ENCODE measurements at regions not wholly inside any gene's neighbourhood (a gene's known extent, or its start where the extent isn't known, plus 50 kb on each side); places are given as distances from the start of the nearest gene placed in this dataset.

- no peaks in the 10 kb centered on the region for H3F3A ChIP-seq (ENCODE audit: insufficient read depth, low read length)
- no peaks in the 10 kb centered on the region for H3K79me2 ChIP-seq (ENCODE audit: low read length)
- no peak overlapping the region for H3K4me2 ChIP-seq (ENCODE audit: low read depth, low read length)
- no peaks in the 10 kb centered on the region for H3K4me1 ChIP-seq (ENCODE audit: low read length)
- H4K20me1 ChIP-seq (ENCODE audit: insufficient read depth, low read length), result no peaks in the 10 kb centered on the region
- H3K9me3 ChIP-seq (replicated peaks; ENCODE audit: insufficient read depth, low read length), result no peaks in the 10 kb centered on the region
- H3K36me3 ChIP-seq (replicated peaks; ENCODE audit: insufficient read depth, low read length), result no peaks in the 10 kb centered on the region
- H3K9ac ChIP-seq (ENCODE audit: low read length), result no peak overlapping the region
- no peaks in the 10 kb centered on the region for H3K9me2 ChIP-seq (replicated peaks; ENCODE audit: insufficient read depth, low read length)
- DNase-seq, result no peak
- H3K4me3 ChIP-seq (ENCODE audit: low read length), result no peak overlapping the region
- no peak overlapping the region for H2AFZ ChIP-seq (ENCODE audit: low read length)
- no peak for TF ChIP-seq EZH2phosphoT487 (IDR thresholded peaks at IDR 0.05; ENCODE audit: low read length)
- TF ChIP-seq EZH2 (optimal IDR thresholded peaks at IDR 0.05; ENCODE audit: low read depth, low read length), result no peak
- TF ChIP-seq CTCF (IDR thresholded peaks at IDR 0.05; ENCODE audit: low read length), result no peak
- no peak overlapping the region for H3K27ac ChIP-seq (ENCODE audit: low read length)
- no peaks in the 10 kb centered on the region for H3K27me3 ChIP-seq (replicated peaks; ENCODE audit: insufficient read depth, low read length)
These were observed 2141.2 kb downstream of the PCDH9 start for GRCh38 chr13:65088906-65089305.

- H4K20me1 ChIP-seq (ENCODE audit: insufficient read depth, low read length), result no peaks in the 10 kb centered on the region
- no peak overlapping the region for H3K4me2 ChIP-seq (ENCODE audit: low read depth, low read length)
- no peak for DNase-seq
- H3K4me1 ChIP-seq (ENCODE audit: low read length), result no peaks in the 10 kb centered on the region
- no peak overlapping the region for H3K4me3 ChIP-seq (ENCODE audit: low read length)
- H2AFZ ChIP-seq (ENCODE audit: low read length), result no peak overlapping the region
- H3K79me2 ChIP-seq (ENCODE audit: low read length), result no peaks in the 10 kb centered on the region
- TF ChIP-seq EZH2 (optimal IDR thresholded peaks at IDR 0.05; ENCODE audit: low read depth, low read length), result no peak
- TF ChIP-seq EZH2phosphoT487 (IDR thresholded peaks at IDR 0.05; ENCODE audit: low read length), result no peak
- no peak for TF ChIP-seq CTCF (IDR thresholded peaks at IDR 0.05; ENCODE audit: low read length)
- H3K9ac ChIP-seq (ENCODE audit: low read length), result no peak overlapping the region
- no peak overlapping the region for H3K27ac ChIP-seq (ENCODE audit: low read length)
- H3F3A ChIP-seq (ENCODE audit: insufficient read depth, low read length), result no peaks in the 10 kb centered on the region
- no peaks in the 10 kb centered on the region for H3K36me3 ChIP-seq (replicated peaks; ENCODE audit: insufficient read depth, low read length)
- H3K9me3 ChIP-seq (replicated peaks; ENCODE audit: insufficient read depth, low read length), result no peaks in the 10 kb centered on the region
- no peaks in the 10 kb centered on the region for H3K9me2 ChIP-seq (replicated peaks; ENCODE audit: insufficient read depth, low read length)
- no peaks in the 10 kb centered on the region for H3K27me3 ChIP-seq (replicated peaks; ENCODE audit: insufficient read depth, low read length)
These were observed 2144.2 kb downstream of the PCDH9 start for GRCh38 chr13:65085977-65086376.

- Histone ChIP-seq H3K9me2 (replicated peaks; ENCODE audit: insufficient read depth, low read length) (no peaks in the 10 kb centered on the region), H3K4me3 (ENCODE audit: low read length) (no peak overlapping the region), H3K4me1 (ENCODE audit: low read length) (no peaks in the 10 kb centered on the region), H3K9ac (ENCODE audit: low read length) (no peak overlapping the region), H3K9me3 (replicated peaks; ENCODE audit: insufficient read depth, low read length) (no peaks in the 10 kb centered on the region), H3K27ac (ENCODE audit: low read length) (no peak overlapping the region), H3F3A (ENCODE audit: insufficient read depth, low read length) (no peaks in the 10 kb centered on the region), H4K20me1 (ENCODE audit: insufficient read depth, low read length) (no peaks in the 10 kb centered on the region), H3K27me3 (replicated peaks; ENCODE audit: insufficient read depth, low read length) (no peaks in the 10 kb centered on the region), H3K36me3 (replicated peaks; ENCODE audit: insufficient read depth, low read length) (no peaks in the 10 kb centered on the region), H3K4me2 (ENCODE audit: low read depth, low read length) (no peak overlapping the region), H2AFZ (ENCODE audit: low read length) (no peak overlapping the region), H3K79me2 (ENCODE audit: low read length) (no peaks in the 10 kb centered on the region)
- no peak for TF ChIP-seq CTCF (IDR thresholded peaks at IDR 0.05; ENCODE audit: low read length)
- TF ChIP-seq EZH2phosphoT487 (IDR thresholded peaks at IDR 0.05; ENCODE audit: low read length), result no peak
- TF ChIP-seq EZH2 (optimal IDR thresholded peaks at IDR 0.05; ENCODE audit: low read depth, low read length), result no peak
- DNase-seq, result no peak
These were observed 2155.9 kb downstream of the PCDH9 start for GRCh38 chr13:65074248-65074647.

Data from MM.1S (cell line).